WTC11 (cell line): ENCODE measurements at regions not wholly inside any gene's neighbourhood (a gene's known extent, or its start where the extent isn't known, plus 50 kb on each side); places are given as distances from the start of the nearest gene placed in this dataset.

Experiments used
- ATAC-seq: fragments of 200-7000 bp; cut with Tn5 transposase; 2 replicates; pipeline ENCODE4 v1.10.0; 2021; ENCODE audit warnings: mild to moderate bottlenecking, moderate library complexity
- CTCF ChIA-PET: fragments of 300-600 bp; sonication (Branson Sonifier 250); formaldehyde crosslinking; loops from one replicate; lab custom pipeline; 2021; ENCODE audit warnings: antibody characterized with exemption; lab: Charles Lee
- POLR2A ChIA-PET: fragments of 350-600 bp; sonication (Branson Sonifier 250); formaldehyde crosslinking; loops from one replicate; lab custom pipeline; 2021; ENCODE audit warnings: antibody characterized with exemption; lab: Charles Lee
- DNase-seq: peaks from one replicate; pipeline ENCODE4 v3.0.0; 2021; ENCODE audit warnings: low spot score
- H3K27ac Mint-ChIP-seq: 2 replicates; pipeline ENCODE4 v1.8.0; 2021; ENCODE audit warnings: mixed read lengths
- H3K27me3 Mint-ChIP-seq: 2 replicates; pipeline ENCODE4 v1.8.0; 2021; ENCODE audit warnings: low read depth, mild to moderate bottlenecking, moderate library complexity, mixed read lengths
- H3K36me3 Mint-ChIP-seq: 2 replicates; pipeline ENCODE4 v1.8.0; 2021; ENCODE audit warnings: mixed read lengths
- H3K4me1 Mint-ChIP-seq: 2 replicates; pipeline ENCODE4 v1.8.0; 2022; ENCODE audit warnings: mixed read lengths
- H3K4me3 Mint-ChIP-seq: 2 replicates; pipeline ENCODE4 v1.8.0; 2021; ENCODE audit warnings: mild to moderate bottlenecking, moderate library complexity, mixed read lengths
- H3K9me3 Mint-ChIP-seq: 2 replicates; pipeline ENCODE4 v1.8.0; 2021; ENCODE audit warnings: mixed read lengths
- AR ChIP-seq: fragments of 250-450 bp; sonication (Bioruptor Pico); IDR thresholded peaks from 2 replicates; pipeline ENCODE4 v1.9.0; 2021; ENCODE audit warnings: mild to moderate bottlenecking
- ATF6 ChIP-seq: sonication (generic); formaldehyde crosslinking; IDR thresholded peaks from 2 replicates; pipeline ENCODE4 v1.8.1; 2023; ENCODE audit warnings: mild to moderate bottlenecking, missing genetic modification reagents
- CREM ChIP-seq: sonication (generic); formaldehyde crosslinking; IDR thresholded peaks from 2 replicates; pipeline ENCODE4 v1.8.1; 2022; ENCODE audit warnings: mild to moderate bottlenecking, missing genetic modification reagents, moderate library complexity
- ELF4 ChIP-seq: sonication (generic); formaldehyde crosslinking; IDR thresholded peaks from 2 replicates; pipeline ENCODE4 v1.8.1; 2022; ENCODE audit warnings: low read depth, mild to moderate bottlenecking, moderate library complexity, missing genetic modification reagents
- FOXK1 ChIP-seq: sonication (generic); formaldehyde crosslinking; IDR thresholded peaks from 2 replicates; pipeline ENCODE4 v1.8.0; 2022; ENCODE audit warnings: mild to moderate bottlenecking, moderate library complexity, missing genetic modification reagents
- FOXP4 ChIP-seq: sonication (generic); formaldehyde crosslinking; IDR thresholded peaks from 2 replicates; pipeline ENCODE4 v1.8.0; 2022; ENCODE audit warnings: mild to moderate bottlenecking, missing genetic modification reagents
- JAZF1 ChIP-seq: fragments of 250-450 bp; sonication (Bioruptor Pico); IDR thresholded peaks from 2 replicates; pipeline ENCODE4 v1.9.0; 2021; ENCODE audit warnings: moderate library complexity, mild to moderate bottlenecking, inconsistent platforms
- KAT7 ChIP-seq: sonication (generic); formaldehyde crosslinking; IDR thresholded peaks from 2 replicates; pipeline ENCODE4 v1.8.1; 2023; ENCODE audit warnings: missing genetic modification reagents, mild to moderate bottlenecking, borderline replicate concordance
- MLX ChIP-seq: sonication (generic); formaldehyde crosslinking; IDR thresholded peaks from 2 replicates; pipeline ENCODE4 v1.8.1; 2023; ENCODE audit warnings: mild to moderate bottlenecking, missing genetic modification reagents, moderate library complexity
- MYBL2 ChIP-seq: sonication (generic); formaldehyde crosslinking; IDR thresholded peaks from 2 replicates; pipeline ENCODE4 v1.8.1; 2023; ENCODE audit warnings: mild to moderate bottlenecking, moderate library complexity, missing genetic modification reagents
- NFATC4 ChIP-seq: fragments of 250-450 bp; sonication (Bioruptor Pico); IDR thresholded peaks from 2 replicates; pipeline ENCODE4 v1.9.0; 2021; ENCODE audit warnings: mild to moderate bottlenecking
- SOX15 ChIP-seq: fragments of 250-450 bp; sonication (Bioruptor Pico); IDR thresholded peaks from 2 replicates; pipeline ENCODE4 v1.9.0; 2021; ENCODE audit warnings: mild to moderate bottlenecking
- STAT6 ChIP-seq: sonication (generic); formaldehyde crosslinking; conservative IDR thresholded peaks from 2 replicates; pipeline ENCODE4 v1.8.1; 2023; ENCODE audit warnings: mild to moderate bottlenecking, low read depth, missing genetic modification reagents, moderate library complexity
- TP53 ChIP-seq: sonication (generic); formaldehyde crosslinking; IDR thresholded peaks from 2 replicates; pipeline ENCODE4 v1.8.1; 2023; ENCODE audit warnings: mild to moderate bottlenecking, missing genetic modification reagents
- ZBTB21 ChIP-seq: sonication (generic); formaldehyde crosslinking; IDR thresholded peaks from 2 replicates; pipeline ENCODE4 v1.8.1; 2023; ENCODE audit warnings: mild to moderate bottlenecking, missing genetic modification reagents, borderline replicate concordance
- ZNF121 ChIP-seq: sonication (generic); formaldehyde crosslinking; IDR thresholded peaks from 2 replicates; pipeline ENCODE4 v1.8.0; 2023; ENCODE audit warnings: missing genetic modification reagents
- ZNF138 ChIP-seq: sonication (generic); formaldehyde crosslinking; conservative IDR thresholded peaks from 2 replicates; pipeline ENCODE4 v1.8.1; 2022; ENCODE audit warnings: mild to moderate bottlenecking, moderate library complexity, missing genetic modification reagents
- ZNF219 ChIP-seq: sonication (generic); formaldehyde crosslinking; IDR thresholded peaks from 2 replicates; pipeline ENCODE4 v1.8.0; 2023; ENCODE audit warnings: missing genetic modification reagents, mild to moderate bottlenecking, borderline replicate concordance
- ZNF263 ChIP-seq: sonication (generic); formaldehyde crosslinking; IDR thresholded peaks from 2 replicates; pipeline ENCODE4 v1.8.1; 2022; ENCODE audit warnings: low read depth, mild to moderate bottlenecking, moderate library complexity, missing genetic modification reagents
- ZNF423 ChIP-seq: fragments of 250-450 bp; sonication (Bioruptor Pico); IDR thresholded peaks from 2 replicates; pipeline ENCODE4 v2.1.2; 2022; ENCODE audit warnings: mild to moderate bottlenecking, moderate library complexity
- ZSCAN18 ChIP-seq: fragments of 250-450 bp; sonication (Bioruptor Pico); IDR thresholded peaks from 2 replicates; pipeline ENCODE4 v2.1.2; 2022; ENCODE audit warnings: mild to moderate bottlenecking, moderate library complexity

GRCh38 chr22:48104766-48105165 is 1342.3 kb downstream of the TBC1D22A start:
- Mint-ChIP-seq H3K4me1 (no peaks in the 10 kb centered on the region), H3K36me3 (peaks cover 8% of the 10 kb centered on the region), H3K4me3 (no peak overlapping the region), H3K9me3 (peaks cover 18% of the 10 kb centered on the region), H3K27ac (no peak overlapping the region), H3K27me3 (peaks cover 3% of the 10 kb centered on the region)
- DNase-seq = no peak
- POLR2A ChIA-PET = no interaction called here
- no peak for ATAC-seq
- TF ChIP-seq KAT7 (CRISPR knock-in tag) (no peak), NFATC4 (CRISPR knock-in tag) (no peak), FOXP4 (no peak), ATF6 (no peak), ZSCAN18 (CRISPR knock-in tag) (no peak), MYBL2 (CRISPR knock-in tag) (no peak), ZNF219 (no peak), CREM (CRISPR knock-in tag) (no peak), ZNF138 (CRISPR knock-in tag) (no peak), TP53 (CRISPR knock-in tag) (no peak), FOXK1 (CRISPR knock-in tag) (no peak), ELF4 (no peak), MLX (no peak), STAT6 (CRISPR knock-in tag) (no peak), JAZF1 (CRISPR knock-in tag) (no peak)
- TF ChIP-seq, all 79 proteins: peak for 0
- CTCF ChIA-PET = interaction anchor here (0.6 to 0.7 kb wide), 2 partner anchors 22 to 247 kb away, joined by 3 to 4 read pairs; no protein-coding TSS in a partner anchor

GRCh38 chr22:48104102-48104738 is 1341.8 kb downstream of the TBC1D22A start:
- peaks cover 8% of the 10 kb centered on the region for H3K36me3 Mint-ChIP-seq
- DNase-seq (no peak), ATAC-seq (no peak)
- peaks cover 16% of the 10 kb centered on the region for H3K9me3 Mint-ChIP-seq
- H3K4me1 Mint-ChIP-seq = no peaks in the 10 kb centered on the region
- H3K27me3 Mint-ChIP-seq = peaks cover 3% of the 10 kb centered on the region
- ChIA-PET CTCF (no interaction called here), POLR2A (no interaction called here)
- no peak for TF ChIP-seq ZBTB21 (CRISPR knock-in tag)
- no peak for TF ChIP-seq AR (CRISPR knock-in tag)
- TF ChIP-seq ZNF121 (CRISPR knock-in tag) = no peak
- no peak for TF ChIP-seq ZNF263 (CRISPR knock-in tag)
- no peak for TF ChIP-seq ZNF423
- no peak for TF ChIP-seq SOX15 (CRISPR knock-in tag)
- no peak overlapping the region for H3K27ac Mint-ChIP-seq
- no peak overlapping the region for H3K4me3 Mint-ChIP-seq
